Ovary (tissue), 3 donors: ENCODE measurements at regions not wholly inside any gene's neighbourhood (a gene's known extent, or its start where the extent isn't known, plus 50 kb on each side); places are given as distances from the start of the nearest gene placed in this dataset.

Experiments used
- CTCF ChIP-seq, 3 donors: fragments of 450-650 bp in 2 of 3; fragments of 200-600 bp in 1 of 3; IDR thresholded peaks; one replicate each; pipeline versions ENCODE4 v1.5.1 to v1.8.0; 2016 to 2022; ENCODE audit warnings: antibody characterized with exemption in 3 of 3, mild to moderate bottlenecking in 1 of 3
- POLR2A ChIP-seq: fragments of 450-650 bp; IDR thresholded peaks from one replicate; pipeline ENCODE4 v1.6.1; 2017; ENCODE audit warnings: antibody characterized with exemption, mild to moderate bottlenecking, moderate library complexity
- donor health status: DM: no; HTN: no; CAD: no.

GRCh38 chr10:30701451-30702173 lies 72.1 kb upstream of the LYZL2 start:
- no peak for TF ChIP-seq CTCF (IDR thresholded peaks at IDR 0.05)
- no peak for TF ChIP-seq POLR2A
